Smooth muscle cell (in vitro differentiated cells): ENCODE measurements at regions not wholly inside any gene's neighbourhood (a gene's known extent, or its start where the extent isn't known, plus 50 kb on each side); places are given as distances from the start of the nearest gene placed in this dataset.
"Not testable (repeated sequence)": the region's sequence is repeated elsewhere in the genome, so short reads cannot be mapped to it uniquely, and the experiment has no call there.

Experiments used
- DNase-seq: peaks from one replicate; lab custom pipeline; 2025; ENCODE audit not compliant: unreplicated experiment; lab: John Stamatoyannopoulos, UW
- H2AFZ ChIP-seq: fragments of 200-600 bp; sonication (generic); 2 replicates; pipeline ENCODE4 v1.6.0; 2016; ENCODE audit warnings: antibody characterized with exemption, low read depth, mild to moderate bottlenecking
- H3F3A ChIP-seq: fragments of 200-600 bp; sonication (generic); 2 replicates; pipeline ENCODE4 v1.6.0; 2017; ENCODE audit warnings: antibody characterized with exemption, low read depth
- H3K27ac ChIP-seq: fragments of 200-600 bp; sonication (generic); 2 replicates; pipeline ENCODE4 v1.5.1; 2016; ENCODE audit warnings: low read depth, mild to moderate bottlenecking
- H3K27me3 ChIP-seq: fragments of 200-600 bp; sonication (generic); 2 replicates; pipeline ENCODE4 v1.6.1; 2016; ENCODE audit warnings: low read depth, mild to moderate bottlenecking
- H3K36me3 ChIP-seq: fragments of 200-600 bp; sonication (generic); 2 replicates; pipeline ENCODE4 v1.5.1; 2016; ENCODE audit warnings: low read depth
- H3K4me1 ChIP-seq: fragments of 200-600 bp; sonication (generic); 2 replicates; pipeline ENCODE4 v1.5.1; 2016; ENCODE audit warnings: low read depth
- H3K4me2 ChIP-seq: fragments of 200-600 bp; sonication (generic); 2 replicates; pipeline ENCODE4 v1.6.0; 2016; ENCODE audit warnings: mild to moderate bottlenecking
- H3K4me3 ChIP-seq: fragments of 200-600 bp; sonication (generic); 2 replicates; pipeline ENCODE4 v1.5.1; 2016; ENCODE audit warnings: mild to moderate bottlenecking
- H3K79me2 ChIP-seq: fragments of 200-600 bp; sonication (generic); 2 replicates; pipeline ENCODE4 v1.6.0; 2016; ENCODE audit warnings: low read depth, mild to moderate bottlenecking
- H3K9ac ChIP-seq: fragments of 200-600 bp; sonication (generic); 2 replicates; pipeline ENCODE4 v1.6.0; 2016; ENCODE audit warnings: low read depth
- H3K9me3 ChIP-seq: fragments of 200-600 bp; sonication (generic); replicated peaks from 2 replicates; pipeline ENCODE4 v1.5.1; 2016; ENCODE audit warnings: low read depth
- H4K20me1 ChIP-seq: fragments of 200-600 bp; sonication (generic); 2 replicates; pipeline ENCODE4 v1.6.0; 2016; ENCODE audit warnings: low read depth
- WGBS: methylation state at CpG from one replicate; pipeline ENCODE4 v1.1.7; 2016; ENCODE audit warnings: low lambda C conversion rate; 5-methylcytosine and 5-hydroxymethylcytosine counted together

GRCh38 chr9:42421630-42422029, 238.2 kb downstream of the SPATA31A6 start:
- H3K36me3 ChIP-seq, H3F3A ChIP-seq, H3K4me3 ChIP-seq, H3K9ac ChIP-seq, H3K79me2 ChIP-seq, H2AFZ ChIP-seq, H4K20me1 ChIP-seq, H3K4me2 ChIP-seq, H3K27me3 ChIP-seq, DNase-seq, H3K4me1 ChIP-seq, H3K9me3 ChIP-seq: not testable (repeated sequence)
- WGBS: 78% methylated on average over 8 of the region's 8 CpGs
- H3K27ac ChIP-seq: peak overlapping the region; percentile 65

GRCh38 chr9:42430674-42431615, 247.5 kb downstream of the SPATA31A6 start:
- not testable (repeated sequence) for H3K36me3 ChIP-seq, H3K9me3 ChIP-seq, H3K27me3 ChIP-seq, DNase-seq, H3K4me3 ChIP-seq, H3K79me2 ChIP-seq, H3K9ac ChIP-seq, H2AFZ ChIP-seq, H4K20me1 ChIP-seq, H3F3A ChIP-seq, H3K4me1 ChIP-seq, H3K4me2 ChIP-seq
- H3K27ac ChIP-seq: peak overlapping the region; percentile 49
- WGBS: 84% methylated on average over 4 of the region's 4 CpGs

GRCh38 chr9:42431616-42432010, 248.2 kb downstream of the SPATA31A6 start:
- H3K36me3 ChIP-seq, H3K27me3 ChIP-seq, H3K27ac ChIP-seq: not testable (repeated sequence)

GRCh38 chr9:42434844-42435714, 251.6 kb downstream of the SPATA31A6 start:
- not testable (repeated sequence) for H3K9ac ChIP-seq, H3K79me2 ChIP-seq, H2AFZ ChIP-seq, H3K27ac ChIP-seq, DNase-seq, H3K27me3 ChIP-seq, H3K36me3 ChIP-seq, H4K20me1 ChIP-seq, H3K4me2 ChIP-seq, H3K9me3 ChIP-seq, H3F3A ChIP-seq, H3K4me3 ChIP-seq, H3K4me1 ChIP-seq
- WGBS: 58% methylated on average over 14 of the region's 15 CpGs

More at GRCh38 chr9:42431616-42432010, 248.2 kb downstream of the SPATA31A6 start:
- not testable (repeated sequence) for DNase-seq, H3K4me2 ChIP-seq, H3K9ac ChIP-seq, H2AFZ ChIP-seq, H3K79me2 ChIP-seq, H4K20me1 ChIP-seq, H3K4me3 ChIP-seq, H3K9me3 ChIP-seq, H3F3A ChIP-seq, H3K4me1 ChIP-seq
- 75% methylated on average over 1 of the region's 1 CpG for WGBS

GRCh38 chr9:42435715-42436342, 252.4 kb downstream of the SPATA31A6 start:
- not testable (repeated sequence) for H3K4me2 ChIP-seq, H3K4me3 ChIP-seq

GRCh38 chr9:42437057-42437759, 253.7 kb downstream of the SPATA31A6 start:
- H3K27me3 ChIP-seq, H4K20me1 ChIP-seq, H3K4me1 ChIP-seq, H3K79me2 ChIP-seq, H3K27ac ChIP-seq, H3K36me3 ChIP-seq, H3K4me3 ChIP-seq, H3K9me3 ChIP-seq, H3K4me2 ChIP-seq, DNase-seq, H3F3A ChIP-seq, H3K9ac ChIP-seq, H2AFZ ChIP-seq: not testable (repeated sequence)
- 94% methylated on average over 4 of the region's 6 CpGs for WGBS

More at GRCh38 chr9:42435715-42436342, 252.4 kb downstream of the SPATA31A6 start:
- H4K20me1 ChIP-seq, H3K9me3 ChIP-seq, H3K9ac ChIP-seq, H3F3A ChIP-seq, H3K4me1 ChIP-seq, H3K79me2 ChIP-seq, H3K36me3 ChIP-seq, H2AFZ ChIP-seq, H3K27ac ChIP-seq, H3K27me3 ChIP-seq, DNase-seq: not testable (repeated sequence)
- WGBS: 97% methylated on average over 4 of the region's 4 CpGs

- H4K20me1 ChIP-seq, DNase-seq, H3K4me2 ChIP-seq, H3K9ac ChIP-seq, H3K27me3 ChIP-seq, H3K36me3 ChIP-seq, H3K9me3 ChIP-seq, H3K27ac ChIP-seq, H3K4me1 ChIP-seq, H3F3A ChIP-seq, H3K4me3 ChIP-seq, H2AFZ ChIP-seq, H3K79me2 ChIP-seq: not testable (repeated sequence)
These were observed 259.2 kb downstream of the SPATA31A6 start for GRCh38 chr9:42442680-42443079.
